HCT116 (cell line): ENCODE measurements at regions not wholly inside any gene's neighbourhood (a gene's known extent, or its start where the extent isn't known, plus 50 kb on each side); places are given as distances from the start of the nearest gene placed in this dataset.

Experiments
- ATAC-seq: fragments of 200-7000 bp; cut with Tn5 transposase; 2 replicates; pipeline ENCODE4 v1.9.1; 2020; ENCODE audit warnings: mild to moderate bottlenecking, moderate library complexity
- BruUV-seq: library from RNA; stranded (reverse); fragments of 400-500 nt; replicated peaks from 2 replicates; lab custom pipeline; 2021; lab: Mats Ljungman, UMichigan
- CTCF ChIA-PET: fragments of 300-600 bp; sonication (Branson Sonifier 250); formaldehyde crosslinking; loops from one replicate; lab custom pipeline; 2021; ENCODE audit warnings: antibody characterized with exemption; lab: Charles Lee
- POLR2A ChIA-PET: fragments of 300-600, 350-600 bp; sonication (Branson Sonifier 250); formaldehyde crosslinking; loops from one replicate; lab custom pipeline; 2021; ENCODE audit warnings: antibody characterized with exemption; lab: Charles Lee
- RAD21 ChIA-PET, 2 experiments: fragments of 300-600 bp; sonication (Branson Sonifier 250); formaldehyde crosslinking; loops; one replicate each; lab custom pipeline; 2023; ENCODE audit warnings: low total read pairs in 2 of 2; ENCODE audit not compliant: uncharacterized antibody in 2 of 2, unreplicated experiment in 2 of 2, low non-redundant PET in 1 of 2; lab: Charles Lee
- DNase-seq: peaks from one replicate; pipeline ENCODE4 v3.0.0-alpha.2; 2010; ENCODE audit warnings: low read depth, low spot score
- H2AFZ ChIP-seq: fragments of 200-600 bp; shearing (Covaris generic), sonication (generic); 2 replicates; pipeline ENCODE4 v1.6.1; 2017; ENCODE audit warnings: low read depth, mixed run types, mixed read lengths, antibody characterized with exemption, low read length; ENCODE audit not compliant: poor library complexity, severe bottlenecking
- H3K27ac ChIP-seq: 2 replicates; pipeline ENCODE4 v1.5.1; 2012; ENCODE audit warnings: low read depth, low read length
- H3K27me3 ChIP-seq: fragments of 200-600 bp; sonication (generic); 2 replicates; pipeline ENCODE4 v1.6.1; 2016; ENCODE audit warnings: mixed run types, low read length, mixed read lengths; ENCODE audit not compliant: insufficient read depth
- H3K36me3 ChIP-seq, 2 experiments: fragments of 200-500 bp in 1 of 2; fragments of 200-600 bp in 1 of 2; sonication (Bioruptor generic) in 1 of 2; sonication (generic) in 1 of 2; 2 replicates each; pipeline versions ENCODE4 v1.5.1 to v1.6.1; 2014 to 2016; ENCODE audit warnings: low read length in 2 of 2, inconsistent platforms in 1 of 2, mixed read lengths in 1 of 2, mixed run types in 1 of 2; ENCODE audit not compliant: insufficient read depth in 2 of 2, control insufficient read depth in 1 of 2
- H3K4me1 ChIP-seq, 2 experiments: fragments of 200-600 bp in 1 of 2; sonication (generic) in 1 of 2; 2 replicates each; pipeline versions ENCODE4 v1.5.1 to v1.6.1; 2012 to 2017; ENCODE audit warnings: low read length in 2 of 2, inconsistent platforms in 1 of 2, mild to moderate bottlenecking in 1 of 2, mixed read lengths in 1 of 2, mixed run types in 1 of 2, moderate library complexity in 1 of 2; ENCODE audit not compliant: insufficient read depth in 2 of 2, control insufficient read depth in 1 of 2
- H3K4me2 ChIP-seq: fragments of 200-600 bp; sonication (generic); 2 replicates; pipeline ENCODE4 v1.6.1; 2017; ENCODE audit warnings: mixed run types, low read length, mixed read lengths
- H3K4me3 ChIP-seq, 2 experiments: fragments of 200-600 bp in 1 of 2; sonication (generic) in 1 of 2; replicated peaks in 1 of 2; 2 replicates each; pipeline ENCODE4 v1.5.1; 2011 to 2016; ENCODE audit warnings: low read length in 2 of 2, control low read depth in 1 of 2, low read depth in 1 of 2, mild to moderate bottlenecking in 1 of 2, mixed read lengths in 1 of 2, mixed run types in 1 of 2
- H3K79me2 ChIP-seq: fragments of 200-600 bp; sonication (generic); 2 replicates; pipeline ENCODE4 v1.6.1; 2017; ENCODE audit warnings: mild to moderate bottlenecking, mixed run types, low read length, moderate library complexity, mixed read lengths; ENCODE audit not compliant: insufficient read depth
- H3K9ac ChIP-seq: fragments of 200-600 bp; sonication (generic); 2 replicates; pipeline ENCODE4 v1.6.1; 2016; ENCODE audit warnings: low read length, mixed read lengths
- H3K9me2 ChIP-seq: fragments of 200-600 bp; sonication (generic), shearing (Covaris generic); 2 replicates; pipeline ENCODE4 v1.6.1; 2017; ENCODE audit warnings: mixed run types, mild to moderate bottlenecking, moderate library complexity; ENCODE audit not compliant: insufficient read depth
- H3K9me3 ChIP-seq, 2 experiments: fragments of 200-500 bp in 1 of 2; fragments of 200-600 bp in 1 of 2; sonication (Bioruptor generic) in 1 of 2; sonication (generic) in 1 of 2; 2 replicates each; pipeline ENCODE4 v1.6.1; 2014 to 2017; ENCODE audit warnings: low read length in 2 of 2, mixed read lengths in 2 of 2, inconsistent platforms in 1 of 2, low read depth in 1 of 2, mild to moderate bottlenecking in 1 of 2, mixed run types in 1 of 2, moderate library complexity in 1 of 2; ENCODE audit not compliant: control insufficient read depth in 1 of 2, insufficient read depth in 1 of 2
- H4K20me1 ChIP-seq: fragments of 200-600 bp; sonication (generic), shearing (Covaris generic); 2 replicates; pipeline ENCODE4 v1.6.1; 2017; ENCODE audit warnings: mixed run types, mild to moderate bottlenecking, moderate library complexity; ENCODE audit not compliant: insufficient read depth
- ATF3 ChIP-seq: IDR thresholded peaks from 2 replicates; pipeline ENCODE4 v1.6.1; 2012
- CEBPB ChIP-seq: IDR thresholded peaks from 2 replicates; pipeline ENCODE4 v1.6.1; 2012; ENCODE audit warnings: low read depth
- EGR1 ChIP-seq: IDR thresholded peaks from 2 replicates; pipeline ENCODE4 v1.6.1; 2012; ENCODE audit warnings: low read depth
- ELF1 ChIP-seq: IDR thresholded peaks from 2 replicates; pipeline ENCODE4 v1.6.1; 2012; ENCODE audit warnings: low read depth, borderline replicate concordance
- FOSL1 ChIP-seq: IDR thresholded peaks from 2 replicates; pipeline ENCODE4 v1.6.1; 2012; ENCODE audit warnings: low read depth
- POLR2A ChIP-seq: IDR thresholded peaks from 2 replicates; pipeline ENCODE4 v1.7.0; 2011; ENCODE audit warnings: borderline replicate concordance; ENCODE audit not compliant: insufficient read depth, insufficient read length; ENCODE audit errors: extremely low read depth
- RAD21 ChIP-seq: IDR thresholded peaks from 2 replicates; pipeline ENCODE4 v1.6.1; 2012; ENCODE audit warnings: low read depth, mild to moderate bottlenecking
- SP1 ChIP-seq: IDR thresholded peaks from 2 replicates; pipeline ENCODE4 v1.6.1; 2012; ENCODE audit warnings: low read depth
- SRF ChIP-seq: IDR thresholded peaks from 2 replicates; pipeline ENCODE4 v1.6.1; 2012; ENCODE audit warnings: low read depth
- TCF7L2 ChIP-seq: IDR thresholded peaks from 2 replicates; pipeline ENCODE4 v1.7.0; 2011; ENCODE audit warnings: borderline replicate concordance, inconsistent platforms; ENCODE audit not compliant: insufficient read depth, insufficient read length; ENCODE audit errors: extremely low read depth
- YY1 ChIP-seq: IDR thresholded peaks from 2 replicates; pipeline ENCODE4 v1.6.1; 2011; ENCODE audit warnings: low read length, low read depth, moderate library complexity, mild to moderate bottlenecking; ENCODE audit not compliant: insufficient replicate concordance; ENCODE audit errors: extremely low read depth
- ZFX ChIP-seq: fragments of 450-650 bp; IDR thresholded peaks from 2 replicates; pipeline ENCODE4 v1.6.1; 2017
- ZNF274 ChIP-seq: fragments of 200-500 bp; sonication (Bioruptor generic); IDR thresholded peaks from 2 replicates; pipeline ENCODE4 v1.6.1; 2014; ENCODE audit warnings: mild to moderate bottlenecking, low read depth, low read length, inconsistent platforms
- intact Hi-C: fragments of 100-400 bp; cut with micrococcal nuclease; formaldehyde crosslinking; loops from 2 replicates; pipeline ENCODE4 v1.10.0; 2022
- TF ChIP-seq, protein P1 (sequence below), 3 experiments: fragments of 200-600 bp in 1 of 3; sonication (generic) in 1 of 3; IDR thresholded peaks in 2 of 3; conservative IDR thresholded peaks in 1 of 3; 2 replicates each; pipeline ENCODE4 v1.5.1; 2012 to 2017; ENCODE audit warnings: low read depth in 2 of 3, low read length in 2 of 3, antibody characterized with exemption in 1 of 3, borderline replicate concordance in 1 of 3, control low read depth in 1 of 3, mild to moderate bottlenecking in 1 of 3, mixed read lengths in 1 of 3, mixed run types in 1 of 3, moderate library complexity in 1 of 3; ENCODE audit not compliant: insufficient read depth in 1 of 3
- TF ChIP-seq, protein P2 (sequence below): IDR thresholded peaks from 2 replicates; pipeline ENCODE4 v1.6.1; 2011; ENCODE audit warnings: mild to moderate bottlenecking, low read length, moderate library complexity; ENCODE audit not compliant: insufficient replicate concordance; ENCODE audit errors: extremely low read depth

DNA sequence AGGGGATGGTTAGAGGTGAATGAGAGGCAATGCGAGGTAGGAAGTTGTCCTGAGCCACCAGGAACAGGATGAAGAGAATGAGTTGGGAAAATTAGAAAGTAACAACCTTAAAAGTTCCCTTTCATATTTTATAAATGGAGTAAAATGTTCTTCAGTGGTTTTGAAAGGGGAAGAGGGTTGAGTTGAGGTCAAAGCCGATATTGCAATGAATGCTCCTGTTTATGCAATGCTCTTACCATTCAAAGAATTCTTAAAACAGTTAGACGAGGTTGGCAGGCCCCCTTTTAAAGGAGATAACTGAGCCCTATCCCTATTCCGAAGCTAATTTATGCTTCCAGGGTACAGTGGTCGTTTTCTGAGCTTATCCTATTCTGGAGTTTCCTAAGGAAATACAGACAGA is 2110.3 kb upstream of the CELF4 start:
- POLR2A ChIA-PET: no interaction called here
- BruUV-seq: no TSS peak

GRCh38 chr18:39675368-39675767 is 2109.8 kb upstream of the CELF4 start:
- Histone ChIP-seq H4K20me1 (no peaks in the 10 kb centered on the region), H3K79me2 (no peaks in the 10 kb centered on the region), H3K27me3 (no peaks in the 10 kb centered on the region), H3K4me1 (no peaks in the 10 kb centered on the region), H3K27ac (no peak overlapping the region), H3K9me2 (no peaks in the 10 kb centered on the region), H3K9me3 (no peaks in the 10 kb centered on the region; a peak in 1 of 4 replicates), H3K9ac (no peak overlapping the region), H3K4me3 (no peak overlapping the region), H2AFZ (no peak overlapping the region), H3K36me3 (no peaks in the 10 kb centered on the region), H3K4me2 (no peak overlapping the region)
- no TSS peak for BruUV-seq
- ChIA-PET CTCF (no interaction called here), POLR2A (no interaction called here), RAD21 (no interaction called here)
- ATAC-seq (no peak), DNase-seq (no peak)
- intact Hi-C loops: no loop called here
- TF ChIP-seq, protein P1, sequence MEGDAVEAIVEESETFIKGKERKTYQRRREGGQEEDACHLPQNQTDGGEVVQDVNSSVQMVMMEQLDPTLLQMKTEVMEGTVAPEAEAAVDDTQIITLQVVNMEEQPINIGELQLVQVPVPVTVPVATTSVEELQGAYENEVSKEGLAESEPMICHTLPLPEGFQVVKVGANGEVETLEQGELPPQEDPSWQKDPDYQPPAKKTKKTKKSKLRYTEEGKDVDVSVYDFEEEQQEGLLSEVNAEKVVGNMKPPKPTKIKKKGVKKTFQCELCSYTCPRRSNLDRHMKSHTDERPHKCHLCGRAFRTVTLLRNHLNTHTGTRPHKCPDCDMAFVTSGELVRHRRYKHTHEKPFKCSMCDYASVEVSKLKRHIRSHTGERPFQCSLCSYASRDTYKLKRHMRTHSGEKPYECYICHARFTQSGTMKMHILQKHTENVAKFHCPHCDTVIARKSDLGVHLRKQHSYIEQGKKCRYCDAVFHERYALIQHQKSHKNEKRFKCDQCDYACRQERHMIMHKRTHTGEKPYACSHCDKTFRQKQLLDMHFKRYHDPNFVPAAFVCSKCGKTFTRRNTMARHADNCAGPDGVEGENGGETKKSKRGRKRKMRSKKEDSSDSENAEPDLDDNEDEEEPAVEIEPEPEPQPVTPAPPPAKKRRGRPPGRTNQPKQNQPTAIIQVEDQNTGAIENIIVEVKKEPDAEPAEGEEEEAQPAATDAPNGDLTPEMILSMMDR (IDR thresholded peaks at IDR 0.05 in 2 of 3, conservative IDR thresholded peaks at IDR 0.05 in 1 of 3; ENCODE audit: borderline replicate concordance in 1 of 3, insufficient read depth in 1 of 3, low read depth in 2 of 3, low read length in 2 of 3): no peak
- no peak for TF ChIP-seq SRF
- no peak for TF ChIP-seq EGR1
- no peak for TF ChIP-seq CEBPB
- no peak for TF ChIP-seq SP1
- TF ChIP-seq ATF3: no peak
- no peak for TF ChIP-seq ZFX
- TF ChIP-seq RAD21: no peak
- no peak for TF ChIP-seq POLR2A
- no peak for TF ChIP-seq YY1
- no peak for TF ChIP-seq ELF1
- no peak for TF ChIP-seq TCF7L2

More for the DNA sequence above, 2110.3 kb upstream of the CELF4 start:
- Histone ChIP-seq H3K9me2 (no peaks in the 10 kb centered on the region), H3K9ac (no peak overlapping the region), H3K4me1 (no peaks in the 10 kb centered on the region), H3K4me2 (no peak overlapping the region), H2AFZ (no peak overlapping the region), H3K79me2 (no peaks in the 10 kb centered on the region), H3K27me3 (no peaks in the 10 kb centered on the region), H4K20me1 (no peaks in the 10 kb centered on the region), H3K9me3 (no peaks in the 10 kb centered on the region; a peak in 1 of 4 replicates), H3K36me3 (no peaks in the 10 kb centered on the region), H3K27ac (no peak overlapping the region), H3K4me3 (no peak overlapping the region)
- DNase-seq (no peak), ATAC-seq (no peak)
- intact Hi-C loops: no loop called here
- ChIA-PET CTCF (no interaction called here), RAD21 (no interaction called here)
- TF ChIP-seq ATF3: no peak
- TF ChIP-seq TCF7L2: no peak
- TF ChIP-seq, protein P2, sequence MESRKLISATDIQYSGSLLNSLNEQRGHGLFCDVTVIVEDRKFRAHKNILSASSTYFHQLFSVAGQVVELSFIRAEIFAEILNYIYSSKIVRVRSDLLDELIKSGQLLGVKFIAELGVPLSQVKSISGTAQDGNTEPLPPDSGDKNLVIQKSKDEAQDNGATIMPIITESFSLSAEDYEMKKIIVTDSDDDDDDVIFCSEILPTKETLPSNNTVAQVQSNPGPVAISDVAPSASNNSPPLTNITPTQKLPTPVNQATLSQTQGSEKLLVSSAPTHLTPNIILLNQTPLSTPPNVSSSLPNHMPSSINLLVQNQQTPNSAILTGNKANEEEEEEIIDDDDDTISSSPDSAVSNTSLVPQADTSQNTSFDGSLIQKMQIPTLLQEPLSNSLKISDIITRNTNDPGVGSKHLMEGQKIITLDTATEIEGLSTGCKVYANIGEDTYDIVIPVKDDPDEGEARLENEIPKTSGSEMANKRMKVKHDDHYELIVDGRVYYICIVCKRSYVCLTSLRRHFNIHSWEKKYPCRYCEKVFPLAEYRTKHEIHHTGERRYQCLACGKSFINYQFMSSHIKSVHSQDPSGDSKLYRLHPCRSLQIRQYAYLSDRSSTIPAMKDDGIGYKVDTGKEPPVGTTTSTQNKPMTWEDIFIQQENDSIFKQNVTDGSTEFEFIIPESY: no peak
- TF ChIP-seq SP1: no peak
- no peak for TF ChIP-seq FOSL1
- no peak for TF ChIP-seq CEBPB
- no peak for TF ChIP-seq ZNF274
- no peak for TF ChIP-seq EGR1
- no peak for TF ChIP-seq SRF
